Urothelium cell line (cell line): ENCODE measurements at regions not wholly inside any gene's neighbourhood (a gene's known extent, or its start where the extent isn't known, plus 50 kb on each side); places are given as distances from the start of the nearest gene placed in this dataset.
"Not testable (repeated sequence)": the region's sequence is repeated elsewhere in the genome, so short reads cannot be mapped to it uniquely, and the experiment has no call there.

Experiments used
- DNase-seq: peaks from one replicate; pipeline ENCODE4 v3.0.0; 2011; ENCODE audit warnings: low spot score, mixed read lengths
- FAIRE-seq: peaks from 2 replicates; lab custom pipeline; 2011; peaks lifted over from hg19 to GRCh38; lab: Jason Lieb, UNC

DNA sequence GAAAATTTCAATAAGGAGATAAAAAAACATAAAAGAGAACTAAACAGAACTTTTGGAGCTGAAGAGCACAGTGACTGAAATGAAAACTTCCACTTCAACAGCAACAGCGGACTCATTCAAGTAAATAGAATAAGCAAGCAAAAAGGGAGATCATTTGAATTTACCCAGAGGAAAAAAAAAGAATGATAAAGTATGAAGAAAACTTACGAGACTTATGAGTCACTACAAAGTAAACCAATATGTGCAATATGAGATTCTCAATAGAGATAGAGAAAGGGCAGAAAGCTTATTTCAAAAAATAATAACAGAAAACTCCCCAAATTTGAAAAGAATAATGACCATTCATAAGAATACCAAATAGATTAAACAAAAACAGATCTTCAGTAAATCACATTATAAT is 1605.7 kb upstream of the CDH6 start:
- no peak for DNase-seq
- FAIRE-seq, result no peak

DNA sequence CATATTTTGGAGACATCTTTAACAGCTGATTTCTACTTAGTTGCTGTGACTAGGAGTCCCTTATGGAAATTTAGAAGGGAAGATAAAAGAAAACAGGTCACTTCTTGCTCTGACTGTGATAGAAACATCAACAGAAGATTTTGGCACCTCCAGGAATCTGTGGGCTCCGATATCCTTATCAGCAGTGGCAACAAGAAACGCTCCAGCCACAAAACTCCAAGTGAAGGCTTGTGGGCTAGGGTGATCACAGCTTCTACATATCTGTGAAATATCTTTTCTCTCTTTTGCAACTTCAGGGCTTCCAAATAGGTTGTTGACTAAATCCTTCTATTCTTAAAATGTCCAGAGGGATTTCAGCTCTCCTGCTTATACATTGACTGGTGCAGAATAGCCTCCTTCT is 1625.5 kb upstream of the CDH6 start:
- FAIRE-seq (no peak), DNase-seq (no peak)

DNA sequence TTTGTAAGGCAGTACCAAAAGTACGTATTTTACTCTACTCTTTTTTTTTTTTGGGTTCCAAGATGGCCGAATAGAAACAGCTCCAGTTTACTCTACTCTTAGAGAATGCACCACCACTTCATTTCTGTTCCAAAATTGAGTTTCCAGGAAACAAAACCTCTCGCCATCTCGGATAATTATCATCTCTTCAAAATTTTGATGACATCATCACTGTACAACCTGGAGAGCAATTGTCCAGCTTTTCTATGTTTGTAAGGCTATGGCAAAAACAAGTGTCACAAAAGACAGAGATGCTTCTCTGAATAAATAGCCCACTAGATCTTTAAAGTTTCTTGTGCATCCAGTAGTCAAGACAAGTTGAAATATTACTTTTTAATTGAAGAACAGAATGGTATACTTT is 1631.9 kb upstream of the CDH6 start:
- DNase-seq, result no peak
- no peak for FAIRE-seq

DNA sequence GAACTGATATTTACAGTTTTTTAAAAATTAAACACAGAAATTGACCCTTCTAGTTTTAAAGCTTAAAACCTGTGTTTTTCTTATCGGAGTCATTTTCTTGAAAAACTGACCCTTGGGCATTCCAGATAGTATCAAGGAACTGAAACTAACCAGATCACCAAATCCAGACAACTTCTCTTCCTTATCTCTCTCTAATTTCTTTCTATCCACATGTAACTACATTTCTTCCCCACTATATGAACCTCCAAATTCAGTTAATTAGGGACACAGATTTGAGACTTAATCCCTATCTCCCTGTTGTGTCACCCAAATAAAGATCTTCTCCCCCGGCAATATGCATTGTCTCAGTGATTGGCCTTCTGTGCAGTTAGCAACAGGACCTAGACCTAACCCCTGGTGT is 1643.0 kb upstream of the CDH6 start:
- FAIRE-seq, result no peak
- no peak for DNase-seq

DNA sequence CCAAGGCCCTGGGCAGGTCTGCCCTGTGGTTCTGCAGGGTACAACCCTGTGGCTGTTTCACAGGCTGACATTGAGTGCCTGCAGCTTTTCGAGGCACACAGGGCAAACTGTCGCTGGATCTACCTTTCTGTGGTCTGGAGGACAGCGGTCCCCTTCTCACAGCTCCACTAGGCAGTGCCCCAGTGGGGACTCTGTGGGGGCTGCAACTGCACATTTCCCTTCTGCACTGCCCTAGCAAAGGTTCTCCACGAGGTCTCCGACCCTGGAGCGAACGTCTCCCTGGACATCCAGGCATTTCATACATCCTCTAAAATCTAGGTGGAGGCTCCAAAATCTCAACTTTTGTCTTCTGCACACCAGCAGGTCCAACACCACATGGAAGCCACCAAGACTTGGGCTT is 1645.2 kb upstream of the CDH6 start:
- DNase-seq, result no peak
- FAIRE-seq, result no peak

DNA sequence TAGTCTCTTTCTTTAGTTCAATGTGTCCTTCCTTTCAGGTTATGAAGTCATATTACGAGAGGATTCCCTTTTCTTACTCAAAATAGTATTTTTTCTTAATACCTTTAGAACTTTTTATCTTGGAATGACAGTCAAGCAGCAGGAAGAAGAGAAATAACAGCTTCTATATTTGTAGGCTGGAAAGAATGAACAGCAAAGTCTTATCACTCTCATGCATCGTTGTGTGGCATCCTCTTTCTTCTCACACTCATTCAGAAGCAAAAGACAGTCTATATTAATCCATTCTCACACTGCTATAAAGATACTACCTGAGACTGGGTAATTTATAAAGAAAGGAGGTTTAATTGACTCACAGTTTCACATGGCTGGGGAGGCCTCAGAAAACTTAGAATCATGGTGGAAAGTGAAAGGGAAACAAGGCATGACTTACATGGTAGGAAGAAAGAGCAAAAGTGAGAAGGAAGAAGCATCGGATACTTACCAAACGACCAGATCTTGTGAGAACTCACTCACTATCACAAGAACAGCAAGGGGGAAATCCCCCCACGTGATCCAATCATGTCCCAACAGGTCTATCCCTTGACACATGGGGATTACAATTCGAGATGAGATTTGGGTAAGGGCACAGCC is 1646.1 kb upstream of the CDH6 start:
- FAIRE-seq, result no peak

DNA sequence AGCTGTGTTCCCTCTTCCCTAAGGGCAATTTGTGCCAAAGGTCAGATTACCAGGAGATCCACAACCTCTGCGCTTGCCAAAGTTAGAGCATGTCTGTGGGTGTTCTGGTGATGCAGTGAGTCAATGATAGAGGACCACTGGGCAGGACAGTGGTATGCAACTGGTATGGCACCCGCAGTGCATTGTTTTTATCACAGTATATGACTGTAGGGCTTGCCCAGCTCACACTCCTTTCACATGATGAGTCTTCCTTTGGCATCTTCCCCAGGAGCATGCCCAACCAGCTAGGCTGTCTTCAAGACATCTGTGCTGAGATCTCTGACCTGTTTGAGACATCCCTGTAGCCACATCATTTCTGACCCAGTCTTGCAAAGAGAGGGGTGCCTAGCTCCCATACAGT is 1650.0 kb upstream of the CDH6 start:
- DNase-seq (no peak), FAIRE-seq (peak; percentile 59)

More for the DNA sequence above, 1646.1 kb upstream of the CDH6 start:
- no peak for DNase-seq

DNA sequence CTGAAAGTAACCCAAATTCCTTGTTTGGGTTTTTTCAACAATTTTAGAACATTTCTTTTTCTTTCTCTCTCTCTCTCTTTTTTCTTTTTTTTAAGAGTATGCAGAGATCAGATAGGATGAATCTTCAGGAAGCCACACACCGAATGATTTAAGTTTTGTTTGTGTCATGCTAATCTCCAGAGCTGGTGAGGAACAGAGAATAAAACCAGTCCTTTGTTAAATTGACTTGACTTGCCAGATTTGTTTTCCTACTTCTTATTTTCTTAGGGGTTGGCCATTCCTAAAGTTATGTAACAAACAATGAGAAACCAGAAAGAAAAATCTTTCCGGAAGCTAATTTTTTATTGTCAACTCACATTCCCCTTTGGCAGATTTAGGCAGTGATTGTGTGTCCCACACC is 1669.3 kb upstream of the CDH6 start:
- FAIRE-seq (no peak), DNase-seq (no peak)

DNA sequence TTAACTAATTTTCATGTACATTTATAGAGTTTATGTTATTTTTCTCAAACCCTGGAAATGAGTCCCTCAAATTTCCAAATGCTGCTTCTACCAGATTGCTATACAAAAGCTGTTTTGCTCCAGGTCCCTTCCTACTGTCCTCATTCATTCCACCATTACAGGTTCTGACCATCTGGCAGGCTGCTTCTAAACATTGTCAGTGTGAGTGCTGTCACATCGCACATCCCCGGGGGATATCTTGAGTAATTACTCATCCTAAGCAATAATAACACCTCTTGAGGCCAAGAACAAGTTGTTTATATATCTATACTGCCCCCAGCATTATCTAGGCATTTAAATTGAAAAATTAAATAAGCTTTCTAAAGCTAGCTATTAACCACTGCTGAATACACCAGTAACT is 1675.3 kb upstream of the CDH6 start:
- FAIRE-seq (no peak), DNase-seq (no peak)

DNA sequence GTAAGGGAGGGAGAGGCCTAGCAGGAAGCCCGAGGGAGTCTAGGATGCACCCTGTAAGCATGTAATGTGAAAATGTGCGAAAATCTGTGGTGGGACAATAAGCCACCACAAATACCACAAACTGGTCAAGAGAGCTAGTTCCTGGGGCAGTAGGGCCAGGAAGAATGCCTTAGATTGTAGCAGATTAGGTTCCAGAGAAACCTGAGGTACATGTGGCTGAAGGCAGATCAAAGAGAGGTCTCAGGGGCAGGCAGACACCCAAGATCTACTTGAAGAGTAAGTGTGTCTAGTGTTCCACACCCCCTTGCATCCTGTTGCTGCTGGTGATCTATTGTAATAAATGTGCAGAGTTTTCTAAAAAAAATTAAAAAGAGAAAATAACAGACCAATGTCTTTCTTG is 1677.3 kb upstream of the CDH6 start:
- no peak for DNase-seq
- FAIRE-seq, result no peak

DNA sequence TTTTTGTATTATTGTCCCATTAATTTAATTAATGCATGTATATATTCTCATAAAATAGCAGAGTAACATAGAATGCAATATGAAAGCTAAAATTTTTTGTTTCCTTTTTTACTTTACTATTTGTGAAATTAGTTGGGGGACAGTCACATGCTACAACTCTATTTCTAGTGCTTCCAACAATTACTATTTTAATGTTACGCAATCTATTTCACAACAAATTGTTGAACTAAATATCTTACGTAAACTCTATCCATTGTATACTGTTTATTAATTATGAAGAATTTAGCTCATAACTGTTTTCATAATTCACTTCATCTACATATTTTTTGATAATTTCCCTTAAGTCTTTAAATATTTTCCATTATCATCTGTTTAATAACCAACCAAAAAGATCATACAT is 1685.4 kb upstream of the CDH6 start:
- FAIRE-seq (no peak), DNase-seq (no peak)

DNA sequence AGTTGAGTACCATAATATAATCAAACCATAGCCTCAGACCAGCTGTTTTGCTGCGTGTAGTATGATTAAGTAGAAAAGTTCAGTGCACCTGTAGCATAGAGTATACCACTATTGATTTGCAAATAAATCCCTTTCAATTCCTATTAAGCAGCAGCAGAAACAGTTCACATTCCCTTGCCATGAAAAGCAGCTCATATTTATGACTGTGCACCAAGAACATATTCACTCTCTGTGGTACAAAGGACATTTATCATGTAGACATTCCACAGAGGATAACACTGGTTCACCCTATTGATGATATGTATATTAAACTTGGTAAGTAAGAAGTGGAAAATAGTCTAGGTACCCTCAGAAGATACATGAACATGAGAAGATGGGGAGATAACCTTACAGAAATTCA is 1689.1 kb upstream of the CDH6 start:
- FAIRE-seq (no peak), DNase-seq (no peak)

DNA sequence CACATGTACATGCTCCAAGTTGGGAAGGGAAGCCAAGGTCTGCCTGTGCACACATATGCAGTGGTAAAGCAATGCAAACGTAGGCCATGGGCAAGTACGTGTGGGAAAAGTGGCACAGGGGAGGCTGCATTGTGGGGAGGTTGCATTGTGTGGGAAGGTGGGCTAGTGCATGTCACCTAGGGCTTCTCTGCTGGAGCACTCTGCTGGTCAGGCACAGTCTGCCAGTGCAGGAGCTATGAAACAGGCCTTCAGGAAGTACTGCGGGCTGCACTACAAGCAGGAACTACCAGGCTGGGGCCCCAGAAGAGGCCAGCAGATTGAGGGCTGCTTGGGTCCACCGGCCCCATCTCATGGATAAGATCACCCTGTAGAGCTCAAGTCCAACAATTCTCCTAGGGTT is 1694.6 kb upstream of the CDH6 start:
- FAIRE-seq, result no peak
- no peak for DNase-seq

DNA sequence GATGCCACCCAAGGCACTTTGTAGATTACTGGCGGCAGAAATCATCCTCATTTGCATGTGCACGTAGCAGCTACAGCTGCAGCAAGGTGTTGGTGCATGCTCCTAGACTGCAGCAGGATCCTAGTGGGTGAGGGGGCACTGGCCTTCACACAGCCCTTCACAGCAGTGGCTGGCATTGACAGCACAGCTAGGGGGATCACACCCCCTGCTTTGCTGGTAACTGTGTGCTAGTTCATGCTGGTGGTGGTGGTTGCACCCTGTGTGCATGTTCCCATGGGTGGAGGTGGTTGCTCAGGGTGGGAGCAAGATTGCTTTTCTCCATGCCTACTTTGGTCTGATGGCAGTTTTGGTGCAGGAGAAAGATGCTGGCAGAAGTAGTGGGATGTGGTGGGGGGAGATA is 1695.1 kb upstream of the CDH6 start:
- DNase-seq, result no peak
- no peak for FAIRE-seq

DNA sequence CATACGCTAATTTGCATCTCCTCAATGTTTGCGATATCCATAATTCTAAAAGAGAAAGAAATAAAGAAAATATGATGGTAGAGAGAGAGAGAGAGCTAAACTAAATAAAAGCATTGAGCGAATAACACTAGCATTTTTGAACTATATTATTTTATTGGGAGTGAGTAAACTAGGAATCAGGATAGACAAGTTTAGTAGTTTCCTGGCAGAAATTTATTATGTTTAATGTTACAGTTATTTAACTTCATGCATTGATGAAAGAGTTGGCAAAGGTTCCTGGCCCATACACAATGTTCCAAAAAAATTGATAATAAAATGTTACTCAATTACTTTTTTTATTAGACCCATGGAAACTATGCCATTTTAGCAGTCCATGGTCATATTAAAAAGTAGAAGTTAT is 1708.2 kb upstream of the CDH6 start:
- no peak for FAIRE-seq
- no peak for DNase-seq

DNA sequence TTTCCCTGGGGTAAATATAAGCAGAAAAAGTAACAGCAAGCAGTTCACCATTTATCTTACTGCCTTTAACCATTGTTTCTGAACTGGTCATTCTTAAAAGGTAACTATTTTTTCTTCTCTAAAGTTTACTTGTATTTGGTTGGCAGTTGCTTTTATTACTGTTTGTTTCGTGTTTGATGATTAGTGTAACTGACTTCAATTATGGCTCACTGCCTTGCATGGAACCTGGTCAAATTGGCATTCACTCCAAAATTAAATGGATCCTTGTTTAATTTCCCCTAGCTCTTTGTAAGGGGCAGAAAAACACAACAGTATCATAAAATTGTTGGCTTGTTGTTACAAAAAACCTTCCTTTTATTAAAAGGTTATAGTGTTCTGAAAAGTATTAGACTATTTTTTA is 1723.9 kb upstream of the CDH6 start:
- no peak for DNase-seq
- FAIRE-seq, result no peak

DNA sequence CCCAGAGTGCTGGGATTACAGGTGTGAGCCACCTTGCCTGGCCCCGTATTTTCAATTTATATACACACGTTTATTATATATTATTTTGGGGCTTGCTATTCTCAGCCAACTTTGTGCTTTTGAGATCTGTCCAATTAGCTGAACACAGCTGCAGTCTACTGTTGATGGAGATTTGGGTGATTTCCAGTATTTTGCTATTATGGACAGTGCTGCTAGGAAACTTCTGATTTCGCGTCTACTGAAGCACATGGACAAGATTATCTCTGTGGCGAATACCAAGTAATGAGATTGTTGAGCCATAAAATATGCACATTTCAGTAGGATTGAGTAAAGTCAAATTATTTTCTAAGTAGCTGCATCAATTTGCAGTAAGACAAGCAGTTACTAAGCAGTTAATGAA is 1731.2 kb upstream of the CDH6 start:
- DNase-seq (no peak), FAIRE-seq (no peak)

DNA sequence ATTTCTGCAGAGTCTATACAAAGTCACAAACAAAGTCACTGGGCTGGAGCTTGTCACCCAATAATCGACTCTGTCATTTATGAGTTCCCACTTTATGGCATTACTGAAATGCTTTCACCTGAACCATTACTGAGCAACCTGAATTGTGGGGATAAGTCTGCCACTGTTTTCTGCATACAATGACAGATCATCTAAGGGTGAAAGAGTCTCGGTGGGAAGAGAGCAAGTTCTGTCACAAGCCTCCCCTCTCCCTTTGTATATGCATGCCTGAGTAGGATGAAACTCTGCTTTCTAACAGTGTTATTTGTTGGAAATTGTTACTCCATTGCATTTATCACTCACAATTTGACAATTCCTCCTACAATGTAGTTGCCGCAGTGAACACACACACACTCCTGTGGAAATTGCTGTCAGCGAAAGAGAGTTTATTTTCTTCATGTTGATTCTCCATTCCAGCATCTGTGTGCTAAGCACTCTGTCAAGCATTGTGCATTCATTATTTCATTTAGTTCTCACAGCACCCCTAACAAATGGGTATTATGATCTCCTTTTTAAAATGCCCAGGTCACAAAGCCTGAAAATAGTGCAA is 1732.4 kb upstream of the CDH6 start:
- FAIRE-seq (peak; percentile 35), DNase-seq (no peak)

DNA sequence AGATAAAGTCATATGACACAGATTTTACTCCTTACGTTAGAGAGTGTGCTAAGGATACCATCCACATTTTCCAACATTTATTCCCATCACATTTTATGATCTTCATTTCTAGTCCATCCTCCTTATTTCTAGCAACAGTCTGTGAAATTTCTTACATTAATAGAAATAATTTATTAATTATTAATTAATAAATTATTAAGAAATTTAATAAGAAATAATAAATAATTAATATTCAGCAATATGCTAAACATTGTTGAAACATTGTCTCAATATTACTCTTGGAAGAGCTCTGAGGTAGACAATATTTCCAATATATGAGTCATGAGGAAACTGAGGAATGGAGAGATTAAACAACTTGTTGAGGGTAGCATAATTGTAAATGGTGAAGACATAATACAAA is 1742.5 kb upstream of the CDH6 start:
- not testable (repeated sequence) for FAIRE-seq, DNase-seq

DNA sequence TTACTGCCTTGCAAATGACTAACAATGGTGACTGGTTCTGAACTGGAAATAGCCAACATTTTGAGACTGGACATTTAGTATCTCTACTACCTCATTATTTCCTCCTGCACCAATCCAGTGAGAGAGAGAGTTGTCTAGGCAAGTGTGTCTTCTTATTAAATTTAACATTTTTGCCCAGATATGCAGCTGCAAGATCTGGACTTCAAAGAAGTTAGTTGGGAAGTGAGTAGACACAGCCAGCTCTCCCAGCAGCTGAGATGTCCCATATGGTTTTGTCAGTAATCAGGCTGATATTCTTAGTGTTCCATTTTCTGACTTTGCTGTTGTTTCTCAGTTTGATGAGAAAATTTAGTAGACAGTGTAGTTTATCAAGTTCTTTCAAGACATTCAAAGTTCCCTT is 1778.8 kb upstream of the CDH6 start:
- FAIRE-seq (no peak), DNase-seq (no peak)

DNA sequence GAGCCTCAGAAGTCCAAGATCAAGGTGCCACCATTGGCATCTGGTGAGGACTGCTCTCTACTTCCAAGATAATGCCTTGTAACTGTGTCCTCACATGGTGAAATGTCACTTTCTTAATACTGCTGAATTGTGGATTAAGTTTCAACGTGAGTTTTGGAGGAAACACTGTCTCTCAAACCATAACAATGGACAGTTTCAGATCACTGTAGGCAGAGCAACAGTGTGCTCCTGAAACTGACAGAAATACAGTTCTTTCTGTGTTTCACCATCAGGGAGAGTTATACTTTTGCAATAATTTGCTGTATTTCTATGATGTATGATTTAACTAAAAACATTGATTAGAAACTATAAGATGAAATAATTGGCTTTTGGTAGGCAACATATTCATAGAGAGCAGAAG is 1780.5 kb upstream of the CDH6 start:
- no peak for FAIRE-seq
- DNase-seq, result no peak

DNA sequence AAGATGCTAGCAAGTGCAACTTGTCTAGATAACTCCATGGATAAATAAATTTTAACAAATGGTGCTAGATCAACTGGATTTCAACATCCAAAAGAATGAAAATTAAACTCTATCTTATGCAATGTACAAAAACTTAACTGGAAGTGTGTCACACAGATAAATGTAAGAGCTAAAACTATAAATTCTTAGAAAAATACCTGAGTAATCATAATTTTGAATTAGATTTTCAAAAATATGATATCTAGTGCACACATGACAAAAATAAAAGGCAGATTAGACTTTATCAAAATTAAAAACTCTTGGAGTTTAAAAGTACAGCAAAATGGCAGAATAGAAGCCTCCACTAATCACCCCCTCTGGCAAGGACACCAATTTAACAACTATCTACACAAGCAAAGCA is 1791.2 kb upstream of the CDH6 start:
- FAIRE-seq, result no peak
- DNase-seq, result no peak

DNA sequence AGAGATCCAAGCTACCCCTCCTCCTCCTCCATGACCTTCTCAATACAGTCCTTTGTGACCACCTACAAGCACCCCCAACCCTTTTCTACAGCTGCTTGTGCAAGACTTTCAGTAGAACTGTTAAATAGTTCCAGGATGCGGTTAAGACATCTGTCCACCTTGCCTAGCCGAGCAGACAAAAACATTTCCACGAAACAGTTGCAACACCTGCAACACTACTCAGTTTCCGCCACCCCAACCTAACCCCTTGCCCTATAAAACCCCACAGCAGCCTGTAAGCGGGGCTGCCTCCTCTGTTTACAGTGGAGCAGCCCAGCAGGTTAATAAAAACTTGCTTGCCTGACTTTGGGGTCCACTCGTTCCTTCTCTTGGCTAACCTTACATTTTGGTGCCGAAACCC is 1803.5 kb upstream of the CDH6 start:
- FAIRE-seq (no peak), DNase-seq (no peak)
